Loucy (cell line): ENCODE measurements at regions not wholly inside any gene's neighbourhood (a gene's known extent, or its start where the extent isn't known, plus 50 kb on each side); places are given as distances from the start of the nearest gene placed in this dataset.

Experiments
- H2AFZ ChIP-seq: fragments of 200-600 bp; sonication (generic); 2 replicates; pipeline ENCODE4 v1.6.0; 2016; ENCODE audit warnings: antibody characterized with exemption, mild to moderate bottlenecking, low read length, moderate library complexity
- H3F3A ChIP-seq: fragments of 200-600 bp; 2 replicates; pipeline ENCODE4 v1.6.0; 2016; ENCODE audit warnings: antibody characterized with exemption, low read depth, mild to moderate bottlenecking
- H3K27me3 ChIP-seq: fragments of 200-600 bp; sonication (generic); 2 replicates; pipeline ENCODE4 v1.6.1; 2014; ENCODE audit warnings: low read length, mild to moderate bottlenecking; ENCODE audit not compliant: insufficient read depth, poor library complexity, severe bottlenecking
- H3K36me3 ChIP-seq: fragments of 200-600 bp; sonication (generic); 2 replicates; pipeline ENCODE4 v1.6.1; 2016; ENCODE audit warnings: low read length; ENCODE audit not compliant: insufficient read depth
- H3K4me1 ChIP-seq: fragments of 200-600 bp; sonication (generic); 2 replicates; pipeline ENCODE4 v1.5.1; 2014; ENCODE audit warnings: low read length, mild to moderate bottlenecking; ENCODE audit not compliant: insufficient read depth, poor library complexity, severe bottlenecking
- H3K4me2 ChIP-seq: fragments of 200-600 bp; sonication (generic); 2 replicates; pipeline ENCODE4 v1.6.0; 2014; ENCODE audit warnings: antibody characterized with exemption, low read length, low read depth, mild to moderate bottlenecking; ENCODE audit not compliant: poor library complexity, severe bottlenecking
- H3K4me3 ChIP-seq: fragments of 200-600 bp; sonication (generic); 2 replicates; pipeline ENCODE4 v1.5.1; 2014; ENCODE audit warnings: low read length, mild to moderate bottlenecking, mixed read lengths; ENCODE audit not compliant: poor library complexity, severe bottlenecking
- H3K79me2 ChIP-seq: fragments of 200-600 bp; sonication (generic); 2 replicates; pipeline ENCODE4 v1.6.1; 2014; ENCODE audit warnings: low read length; ENCODE audit not compliant: insufficient read depth
- H3K9ac ChIP-seq: fragments of 200-600 bp; sonication (generic); 2 replicates; pipeline ENCODE4 v1.6.0; 2014; ENCODE audit warnings: mild to moderate bottlenecking, low read depth, low read length, moderate library complexity; ENCODE audit not compliant: poor library complexity, severe bottlenecking
- H3K9me2 ChIP-seq: fragments of 200-600 bp; sonication (generic); replicated peaks from 2 replicates; pipeline ENCODE4 v1.6.1; 2016; ENCODE audit warnings: low read depth, low read length, mixed read lengths
- H3K9me3 ChIP-seq: fragments of 200-600 bp; sonication (generic); 2 replicates; pipeline ENCODE4 v1.6.1; 2014; ENCODE audit warnings: mild to moderate bottlenecking, antibody characterized with exemption, low read length, low read depth; ENCODE audit not compliant: insufficient read depth
- H4K20me1 ChIP-seq: fragments of 200-600 bp; sonication (generic); 2 replicates; pipeline ENCODE4 v1.6.0; 2014; ENCODE audit warnings: antibody characterized with exemption, low read length, mild to moderate bottlenecking; ENCODE audit not compliant: insufficient read depth, poor library complexity, severe bottlenecking
- EZH2phosphoT487 ChIP-seq: fragments of 200-600 bp; IDR thresholded peaks from 2 replicates; pipeline ENCODE4 v1.6.1; 2018; ENCODE audit warnings: antibody characterized with exemption, mild to moderate bottlenecking, moderate library complexity, borderline replicate concordance
- TF ChIP-seq, protein P1 (sequence below): fragments of 200-600 bp; sonication (generic); conservative IDR thresholded peaks from 2 replicates; pipeline ENCODE4 v1.5.1; 2014; ENCODE audit warnings: mild to moderate bottlenecking, antibody characterized with exemption, low read length

- no peaks in the 10 kb centered on the region for H3K36me3 ChIP-seq
Observed at GRCh38 chr1:198400063-198400462, 140.4 kb downstream of the ATP6V1G3 start.

GRCh38 chr1:198399452-198399851 lies 141.0 kb downstream of the ATP6V1G3 start:
- no peak overlapping the region for H3K4me2 ChIP-seq
- H3K27me3 ChIP-seq: no peaks in the 10 kb centered on the region
- no peaks in the 10 kb centered on the region for H3K9me3 ChIP-seq
- H2AFZ ChIP-seq: no peak overlapping the region
- TF ChIP-seq EZH2phosphoT487: no peak
- peaks cover 3% of the 10 kb centered on the region for H3K4me1 ChIP-seq
- no peaks in the 10 kb centered on the region for H3K9me2 ChIP-seq
- no peaks in the 10 kb centered on the region for H3F3A ChIP-seq
- no peak overlapping the region for H3K4me3 ChIP-seq
- no peaks in the 10 kb centered on the region for H3K36me3 ChIP-seq
- H3K9ac ChIP-seq: no peak overlapping the region
- H3K79me2 ChIP-seq: no peaks in the 10 kb centered on the region
- H4K20me1 ChIP-seq: no peaks in the 10 kb centered on the region

More at GRCh38 chr1:198400063-198400462, 140.4 kb downstream of the ATP6V1G3 start:
- Histone ChIP-seq H3K27me3 (no peaks in the 10 kb centered on the region), H3K9ac (no peak overlapping the region), H2AFZ (no peak overlapping the region), H3K9me2 (no peaks in the 10 kb centered on the region), H3F3A (no peaks in the 10 kb centered on the region), H4K20me1 (no peaks in the 10 kb centered on the region), H3K4me1 (peaks cover 3% of the 10 kb centered on the region), H3K4me3 (no peak overlapping the region), H3K4me2 (no peak overlapping the region), H3K79me2 (no peaks in the 10 kb centered on the region), H3K9me3 (no peaks in the 10 kb centered on the region)
- TF ChIP-seq, protein P1, sequence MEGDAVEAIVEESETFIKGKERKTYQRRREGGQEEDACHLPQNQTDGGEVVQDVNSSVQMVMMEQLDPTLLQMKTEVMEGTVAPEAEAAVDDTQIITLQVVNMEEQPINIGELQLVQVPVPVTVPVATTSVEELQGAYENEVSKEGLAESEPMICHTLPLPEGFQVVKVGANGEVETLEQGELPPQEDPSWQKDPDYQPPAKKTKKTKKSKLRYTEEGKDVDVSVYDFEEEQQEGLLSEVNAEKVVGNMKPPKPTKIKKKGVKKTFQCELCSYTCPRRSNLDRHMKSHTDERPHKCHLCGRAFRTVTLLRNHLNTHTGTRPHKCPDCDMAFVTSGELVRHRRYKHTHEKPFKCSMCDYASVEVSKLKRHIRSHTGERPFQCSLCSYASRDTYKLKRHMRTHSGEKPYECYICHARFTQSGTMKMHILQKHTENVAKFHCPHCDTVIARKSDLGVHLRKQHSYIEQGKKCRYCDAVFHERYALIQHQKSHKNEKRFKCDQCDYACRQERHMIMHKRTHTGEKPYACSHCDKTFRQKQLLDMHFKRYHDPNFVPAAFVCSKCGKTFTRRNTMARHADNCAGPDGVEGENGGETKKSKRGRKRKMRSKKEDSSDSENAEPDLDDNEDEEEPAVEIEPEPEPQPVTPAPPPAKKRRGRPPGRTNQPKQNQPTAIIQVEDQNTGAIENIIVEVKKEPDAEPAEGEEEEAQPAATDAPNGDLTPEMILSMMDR: no peak
- no peak for TF ChIP-seq EZH2phosphoT487

GRCh38 chr1:198397208-198397808 lies 143.2 kb downstream of the ATP6V1G3 start:
- H3F3A ChIP-seq: no peaks in the 10 kb centered on the region
- no peak overlapping the region for H3K4me2 ChIP-seq
- no peaks in the 10 kb centered on the region for H3K79me2 ChIP-seq
- no peak overlapping the region for H3K9ac ChIP-seq
- H3K27me3 ChIP-seq: no peaks in the 10 kb centered on the region
- H3K4me1 ChIP-seq: peaks cover 11% of the 10 kb centered on the region
- H3K9me2 ChIP-seq: no peaks in the 10 kb centered on the region
- H4K20me1 ChIP-seq: no peaks in the 10 kb centered on the region
- no peaks in the 10 kb centered on the region for H3K9me3 ChIP-seq
- peak overlapping the region; percentile 53 for H2AFZ ChIP-seq
- H3K4me3 ChIP-seq: no peak overlapping the region
- no peak for TF ChIP-seq EZH2phosphoT487
- TF ChIP-seq, protein P1: no peak
- H3K36me3 ChIP-seq: no peaks in the 10 kb centered on the region

GRCh38 chr1:198391393-198392020 lies 149.0 kb downstream of the ATP6V1G3 start:
- no peak overlapping the region for H2AFZ ChIP-seq
- no peaks in the 10 kb centered on the region for H3K9me2 ChIP-seq
- no peaks in the 10 kb centered on the region for H3K79me2 ChIP-seq
- H3K9me3 ChIP-seq: no peaks in the 10 kb centered on the region
- no peak overlapping the region for H3K4me3 ChIP-seq
- no peak overlapping the region for H3K9ac ChIP-seq
- H3K36me3 ChIP-seq: no peaks in the 10 kb centered on the region
- peaks cover 13% of the 10 kb centered on the region for H3K4me1 ChIP-seq
- no peaks in the 10 kb centered on the region for H4K20me1 ChIP-seq
- H3K27me3 ChIP-seq: no peaks in the 10 kb centered on the region
- H3F3A ChIP-seq: no peaks in the 10 kb centered on the region
- no peak overlapping the region for H3K4me2 ChIP-seq
- no peak for TF ChIP-seq EZH2phosphoT487
- TF ChIP-seq, protein P1: no peak
